GM18951 (cell line): ENCODE measurements at regions not wholly inside any gene's neighbourhood (a gene's known extent, or its start where the extent isn't known, plus 50 kb on each side); places are given as distances from the start of the nearest gene placed in this dataset.
"Not testable (repeated sequence)": the region's sequence is repeated elsewhere in the genome, so short reads cannot be mapped to it uniquely, and the experiment has no call there.

Experiments
- POLR2A ChIP-seq: IDR thresholded peaks from 4 replicates; pipeline ENCODE4 v1.6.1; 2011; ENCODE audit warnings: mild to moderate bottlenecking; ENCODE audit not compliant: insufficient read length, insufficient read depth; ENCODE audit errors: extremely low read depth
- in situ Hi-C: fragments of 300-500 bp; cut with MboI; formaldehyde crosslinking; loops from one replicate; pipeline ENCODE4 v1.12.0; 2022; ENCODE audit warnings: low sequenced_read_pairs, mixed read lengths, inconsistent platforms; ENCODE audit not compliant: unreplicated experiment

DNA sequence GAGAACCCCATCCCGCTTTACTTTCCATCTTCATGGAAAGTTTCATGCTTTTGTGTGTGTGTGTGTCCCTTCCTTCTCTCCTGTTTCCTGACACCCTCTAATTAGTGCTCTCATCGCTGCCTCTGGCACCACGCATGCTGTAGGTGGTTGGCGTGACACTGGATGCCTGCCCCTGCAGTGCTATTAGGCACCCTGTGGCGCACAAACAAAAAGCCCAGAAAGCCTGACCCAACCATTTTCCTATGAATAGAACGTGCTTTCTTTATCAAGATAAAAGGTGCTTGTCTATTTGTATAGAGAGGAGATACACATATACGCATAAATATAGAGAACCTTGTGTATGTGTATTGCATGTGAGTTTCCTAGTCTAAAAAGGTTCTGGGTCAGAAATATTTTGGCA lies 120.8 kb upstream of the CDCA7L start:
- no peak for TF ChIP-seq POLR2A
- in situ Hi-C loops, result no loop called here

DNA sequence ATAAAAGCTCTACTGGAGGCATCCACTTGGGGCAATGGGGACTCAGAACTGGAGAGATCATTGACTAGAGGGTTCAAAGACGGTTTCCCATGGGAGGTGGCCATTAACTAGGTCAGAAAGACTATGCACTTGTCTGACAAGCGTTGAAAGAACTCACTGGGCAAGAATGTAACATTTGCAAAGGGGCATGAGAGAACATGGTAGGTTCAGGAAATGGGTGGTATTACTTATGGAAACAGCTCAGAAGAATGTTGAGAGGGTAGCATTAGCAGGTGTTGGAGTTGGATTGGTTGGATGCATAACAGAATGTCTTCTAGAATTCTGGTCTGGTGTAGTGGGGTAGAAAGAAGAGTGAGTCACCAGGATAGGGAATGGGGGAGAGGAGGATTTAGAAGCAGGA lies 119.1 kb upstream of the CDCA7L start:
- no peak for TF ChIP-seq POLR2A
- in situ Hi-C loops, result no loop called here

DNA sequence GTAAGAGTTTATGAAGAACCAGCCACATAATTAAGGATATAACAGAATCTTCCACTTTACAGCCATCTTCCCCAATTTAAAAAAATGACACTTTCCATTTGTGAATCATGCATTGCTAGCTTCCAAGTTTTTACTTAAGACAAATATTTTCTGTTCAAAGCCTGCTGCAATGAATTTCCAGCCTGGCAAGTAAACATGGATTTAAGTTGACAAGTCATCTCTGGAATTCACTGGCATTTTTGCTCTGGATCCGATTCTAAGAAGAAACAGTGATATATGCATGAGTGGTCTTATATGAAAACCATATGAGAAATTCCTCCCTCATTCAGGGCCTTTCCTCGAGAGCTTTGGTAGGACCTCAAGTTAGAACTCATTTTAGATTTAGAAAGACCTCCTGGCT lies 116.1 kb upstream of the CDCA7L start:
- in situ Hi-C loops, result no loop called here
- no peak for TF ChIP-seq POLR2A

DNA sequence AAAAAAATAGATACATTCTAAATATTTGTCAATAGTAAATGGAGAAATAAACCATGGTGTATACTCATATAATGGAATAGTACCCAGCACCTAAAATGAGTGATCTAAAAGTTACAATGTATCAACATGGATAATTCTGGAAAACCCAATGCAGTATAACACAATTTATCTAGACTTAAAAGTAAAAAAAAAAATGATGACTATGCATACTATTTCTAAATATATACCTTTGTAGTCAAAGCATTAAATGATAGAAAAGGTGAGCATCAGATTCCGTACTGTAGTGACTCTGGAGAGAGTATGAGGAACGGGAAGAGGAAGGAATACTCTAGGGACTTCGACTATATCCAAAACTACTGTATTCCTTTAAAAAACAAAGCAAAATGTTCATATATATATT lies 115.2 kb upstream of the CDCA7L start:
- in situ Hi-C loops, result no loop called here
- TF ChIP-seq POLR2A, result no peak

DNA sequence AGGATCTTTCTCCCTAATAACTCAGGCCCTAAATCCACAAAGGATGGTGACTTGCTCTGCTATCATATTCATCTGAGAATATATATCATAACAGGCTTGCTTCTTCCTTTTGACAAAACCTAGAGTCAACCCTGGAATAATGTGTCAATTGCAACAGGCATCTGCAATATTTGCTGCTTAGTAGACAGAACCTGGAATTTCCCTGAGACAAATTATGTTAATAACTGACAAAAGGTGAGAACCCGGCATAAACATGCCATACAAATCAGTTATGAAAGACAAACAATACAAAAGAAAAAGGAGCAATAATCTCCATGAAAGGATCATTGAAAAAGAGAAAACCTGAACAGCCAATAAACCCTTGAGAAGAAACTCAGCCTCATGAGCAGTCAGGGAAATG lies 114.5 kb upstream of the CDCA7L start:
- in situ Hi-C loops, result no loop called here
- no peak for TF ChIP-seq POLR2A

DNA sequence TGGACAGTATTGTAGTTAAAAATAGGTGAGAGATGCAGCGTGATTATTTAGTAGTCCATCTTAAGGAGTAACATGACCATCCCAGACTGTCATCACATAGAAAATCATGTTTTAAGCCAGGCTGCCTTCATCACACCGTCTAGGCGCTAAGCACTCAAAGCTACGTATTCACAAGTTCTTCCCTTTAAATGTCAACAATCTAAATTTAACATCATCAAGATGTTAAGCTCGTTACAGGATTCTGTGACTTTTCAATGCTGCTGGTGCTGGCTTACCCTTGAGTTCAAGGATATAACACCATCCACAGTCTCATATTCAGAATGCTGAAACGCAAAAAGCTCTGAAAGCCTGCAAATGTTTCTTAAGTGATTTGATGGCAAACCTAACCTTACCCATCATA lies 109.5 kb upstream of the CDCA7L start:
- TF ChIP-seq POLR2A, result no peak
- in situ Hi-C loops, result no loop called here

DNA sequence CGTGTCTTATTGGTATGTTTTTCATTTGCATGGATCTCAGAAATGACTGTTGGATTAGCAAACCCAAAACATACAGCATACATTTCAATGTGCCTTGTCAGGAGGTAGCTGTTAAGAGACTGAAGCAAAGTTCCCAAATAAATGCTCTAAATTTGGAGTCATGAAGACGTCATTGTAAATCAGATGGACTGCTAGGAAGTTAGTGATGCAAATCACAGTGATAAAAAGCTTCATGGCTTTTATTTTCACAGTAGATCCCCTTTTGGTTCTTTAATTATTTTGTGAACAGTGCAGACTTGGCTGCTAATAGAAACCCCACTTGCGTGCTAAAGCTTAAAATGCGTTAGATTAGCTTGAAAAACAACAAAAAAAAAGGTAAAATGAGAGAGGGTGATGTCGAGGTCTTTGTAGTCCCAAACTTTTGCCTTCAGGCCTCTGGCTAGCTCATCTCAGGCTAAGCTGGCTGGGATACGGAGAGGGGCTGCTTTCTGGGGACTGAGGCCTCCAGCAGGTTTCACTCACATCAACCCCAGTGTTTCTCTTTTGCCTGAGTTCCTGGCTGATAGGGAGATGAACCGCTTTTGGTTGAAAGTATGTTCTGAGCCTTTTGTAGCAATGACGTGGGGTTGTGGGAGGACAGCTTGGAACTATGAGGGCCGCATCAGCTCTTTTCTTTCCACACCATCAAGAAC lies 107.1 kb upstream of the CDCA7L start:
- TF ChIP-seq POLR2A, result no peak
- in situ Hi-C loops, result no loop called here

DNA sequence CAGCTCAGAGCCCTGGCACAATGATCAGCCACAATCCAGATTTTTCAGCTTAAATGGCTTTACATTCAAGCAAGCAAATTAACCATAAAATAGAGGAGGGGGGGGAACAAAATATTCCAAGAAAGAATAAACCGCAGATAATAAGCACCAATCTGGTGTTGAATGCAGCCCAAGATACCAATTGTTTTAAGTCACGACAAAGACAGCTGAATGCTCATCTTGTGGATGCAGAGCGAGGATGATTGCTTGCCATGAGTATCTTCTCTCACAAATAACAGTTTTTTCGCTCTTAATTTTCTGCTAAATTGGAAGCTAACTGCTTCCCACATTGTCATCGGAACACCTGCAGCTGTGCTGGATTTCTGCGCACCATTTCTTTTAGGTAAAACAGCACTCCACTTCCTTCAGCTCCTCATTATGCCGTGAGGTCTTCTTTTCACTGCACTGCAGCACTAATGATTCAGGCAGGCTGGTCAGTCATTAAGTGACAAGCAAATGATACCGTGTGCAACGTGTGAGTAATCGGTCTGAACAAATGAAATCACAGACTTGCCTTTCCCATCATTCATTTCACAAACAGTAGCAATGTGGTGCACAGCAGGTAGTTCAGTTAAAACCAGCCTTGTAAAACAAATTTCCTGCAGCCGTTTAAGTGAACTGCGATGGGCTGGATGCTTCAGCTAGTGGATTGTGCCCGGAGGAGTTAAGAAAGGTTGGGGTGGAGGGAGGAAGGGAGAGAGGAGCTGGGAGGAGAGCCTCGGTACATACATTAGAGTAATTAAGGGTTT lies 106.4 kb upstream of the CDCA7L start:
- no peak for TF ChIP-seq POLR2A
- in situ Hi-C loops, result no loop called here

DNA sequence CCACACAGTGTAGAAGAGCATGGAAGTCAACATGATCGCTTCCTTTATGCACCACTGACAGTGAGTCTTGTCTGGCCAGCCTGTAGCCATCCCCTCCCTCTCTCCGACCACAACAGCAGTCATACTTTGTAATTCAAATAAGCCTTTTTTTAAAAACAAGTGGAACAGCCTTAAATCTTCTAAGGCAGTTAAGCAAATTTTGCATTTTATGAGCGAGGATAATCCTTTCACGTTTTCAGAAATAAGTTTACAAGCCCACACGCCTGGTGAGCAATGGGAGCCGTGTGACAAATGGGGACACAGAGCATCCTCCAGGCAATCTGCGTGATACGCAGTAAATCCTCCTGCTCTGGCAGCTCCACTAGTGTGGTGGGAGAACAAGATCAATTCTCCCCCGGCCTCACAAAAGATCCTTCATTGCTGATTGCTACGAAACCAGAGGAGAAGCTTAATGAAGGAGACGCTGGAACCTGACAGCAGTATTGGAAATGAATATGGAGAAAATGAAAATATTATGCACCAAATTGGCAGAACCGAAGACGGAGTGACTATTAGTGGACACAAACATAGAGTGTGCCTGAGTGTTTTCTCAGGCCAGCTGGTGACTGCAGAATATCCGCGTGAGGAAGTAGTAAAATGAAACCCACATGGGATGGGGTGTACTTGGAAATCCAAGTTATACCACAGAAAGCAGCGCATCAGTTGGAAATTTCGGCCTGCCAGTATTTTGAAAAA lies 104.2 kb upstream of the CDCA7L start:
- no peak for TF ChIP-seq POLR2A
- in situ Hi-C loops, result no loop called here

DNA sequence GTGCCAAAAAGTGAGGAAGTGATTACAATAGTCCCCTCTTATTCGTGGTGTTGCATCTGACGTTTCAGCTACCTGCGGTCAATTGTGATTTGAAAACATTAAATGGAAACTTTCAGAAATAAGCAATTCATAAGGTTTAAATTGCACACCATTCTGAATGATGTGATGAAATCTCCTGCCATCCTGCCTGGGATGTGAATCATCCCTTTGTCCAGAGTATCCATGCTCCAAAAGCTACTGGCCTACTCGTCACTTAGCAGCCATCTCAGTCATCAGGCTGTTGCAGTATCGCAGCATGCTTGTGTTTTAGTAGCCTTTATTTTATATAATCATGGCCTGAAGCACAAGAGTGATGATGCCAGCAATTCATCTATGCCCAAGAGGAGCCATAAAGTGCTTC lies 97.7 kb upstream of the CDCA7L start:
- TF ChIP-seq POLR2A, result no peak
- in situ Hi-C loops, result no loop called here

DNA sequence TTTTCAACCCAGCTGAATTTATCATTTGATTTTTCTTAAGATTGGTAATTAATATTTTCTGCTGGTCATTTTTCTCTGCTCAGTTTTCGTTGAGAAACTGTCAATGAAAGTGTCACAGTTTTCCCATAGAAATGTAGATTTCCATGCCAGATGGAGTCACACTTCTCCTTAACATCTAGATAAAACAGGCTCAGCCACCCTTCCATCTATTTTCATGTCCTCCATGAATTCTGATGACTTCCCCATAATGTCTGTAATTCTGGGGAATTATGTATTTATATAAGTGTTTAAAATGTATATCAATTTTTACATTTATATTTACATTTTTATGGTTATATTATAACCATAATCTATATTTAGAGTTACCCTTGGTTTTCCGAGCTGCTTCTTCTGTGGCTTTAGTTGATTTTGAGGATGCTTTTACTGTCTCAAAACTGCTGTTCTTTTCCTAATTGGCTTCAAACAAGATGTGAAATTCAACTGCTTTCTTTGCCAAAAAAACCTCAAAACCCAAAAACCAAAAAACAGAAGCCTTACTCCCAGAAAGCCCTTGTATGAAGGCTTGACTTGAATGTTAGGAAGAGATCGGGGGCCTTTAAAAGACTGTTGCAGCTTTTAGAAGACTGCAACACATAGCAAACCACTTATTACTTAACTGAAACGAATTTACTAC lies 95.4 kb upstream of the CDCA7L start:
- in situ Hi-C loops, result no loop called here
- TF ChIP-seq POLR2A, result no peak

DNA sequence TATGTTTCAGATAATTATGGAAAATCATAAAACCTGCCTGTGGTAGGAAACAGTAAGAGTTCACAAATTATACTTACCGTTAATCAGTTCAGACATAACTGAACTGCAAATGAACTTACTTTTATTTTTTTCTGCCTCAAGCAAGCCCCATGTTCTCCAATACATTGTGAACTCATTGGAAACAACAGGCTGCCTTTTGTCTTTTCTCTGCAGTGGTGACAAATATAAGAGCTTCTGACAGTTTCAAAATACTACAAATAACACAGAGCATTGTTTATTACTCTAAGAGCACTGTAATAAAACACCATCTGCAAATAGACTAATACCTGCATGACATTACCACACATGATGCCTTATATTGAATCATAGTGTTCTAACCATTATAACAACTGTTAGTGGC lies 94.0 kb upstream of the CDCA7L start:
- in situ Hi-C loops, result no loop called here
- no peak for TF ChIP-seq POLR2A

DNA sequence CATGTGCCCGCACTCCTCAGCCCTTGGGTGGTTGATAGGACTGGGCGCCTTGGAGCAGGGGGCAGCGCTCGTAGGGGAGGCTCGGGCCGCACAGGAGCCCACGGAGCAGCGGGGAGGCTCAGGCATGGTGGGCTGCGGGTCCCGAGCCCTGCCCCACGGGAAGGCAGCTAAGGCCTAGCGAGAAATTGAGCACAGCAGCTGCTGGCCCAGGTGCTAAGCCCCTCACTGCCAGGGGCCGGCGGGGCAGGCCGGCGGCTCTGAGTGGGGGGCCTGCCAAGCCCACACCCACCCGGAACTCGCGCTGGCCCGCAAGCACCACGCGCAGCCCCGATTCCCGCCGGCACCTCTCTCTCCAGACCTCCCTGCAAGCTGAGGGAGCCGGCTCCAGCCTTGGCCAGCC lies 86.7 kb upstream of the CDCA7L start:
- in situ Hi-C loops, result not testable (repeated sequence)

DNA sequence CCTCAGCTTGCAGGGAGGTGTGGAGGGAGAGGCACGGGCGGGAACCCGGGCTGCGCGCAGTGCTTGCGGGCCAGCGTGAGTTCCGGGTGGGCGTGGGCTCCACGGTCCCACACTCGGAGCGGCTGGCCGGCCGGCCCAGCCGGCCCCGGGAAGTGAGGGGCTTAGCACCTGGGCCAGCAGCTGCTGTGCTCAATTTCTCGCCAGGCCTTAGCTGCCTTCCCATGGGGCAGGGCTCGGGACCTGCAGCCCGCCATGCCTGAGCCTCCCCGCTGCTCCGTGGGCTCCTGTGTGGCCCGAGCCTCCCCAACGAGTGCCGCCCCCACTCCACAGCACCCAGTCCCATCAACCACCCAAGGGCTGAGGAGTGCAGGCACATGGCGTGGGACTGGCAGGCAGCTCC lies 83.0 kb upstream of the CDCA7L start:
- in situ Hi-C loops, result not testable (repeated sequence)
